ENCODE measurements at regions not wholly inside any gene's neighbourhood (a gene's known extent, or its start where the extent isn't known, plus 50 kb on each side); places are given as distances from the start of the nearest gene placed in this dataset.
"Not testable (repeated sequence)": the region's sequence is repeated elsewhere in the genome, so short reads cannot be mapped to it uniquely, and the experiment has no call there.

- no peak for DNase-seq
These were observed 462.8 kb upstream of the DPH6 start for GRCh38 chr15:36008719-36009118.

- no peak for DNase-seq
These were observed 478.2 kb upstream of the DPH6 start for GRCh38 chr15:36024031-36024688.

- DNase-seq = no peak
These were observed 480.8 kb upstream of the DPH6 start for GRCh38 chr15:36026627-36027283.

DNA sequence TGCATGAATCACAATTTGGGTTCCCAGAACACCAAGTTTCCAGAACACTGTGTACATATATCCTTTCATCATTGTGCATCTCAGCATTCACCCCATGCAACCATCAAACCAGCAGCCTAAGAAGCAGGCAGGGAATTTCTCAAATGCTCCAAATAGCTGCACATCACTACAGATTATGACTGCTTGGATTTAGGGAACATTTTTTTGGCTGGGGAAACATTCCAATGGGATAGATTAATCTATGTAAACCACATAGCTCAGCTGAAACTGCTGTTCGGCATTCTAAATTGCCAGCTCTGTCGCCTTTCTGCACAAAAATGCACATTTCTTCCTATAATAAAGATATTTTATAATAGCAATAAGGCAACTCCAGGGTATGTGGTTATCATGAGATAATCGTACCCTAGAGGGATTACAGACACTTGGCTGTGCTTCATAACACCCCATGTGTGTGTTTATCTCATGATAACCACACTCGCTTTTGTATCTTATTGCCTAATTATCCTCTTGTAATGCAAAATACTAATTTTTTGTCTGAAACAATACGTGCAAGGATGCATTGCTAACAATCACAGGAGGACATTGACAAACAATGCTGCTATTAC lies 483.7 kb upstream of the DPH6 start:
- no peak for DNase-seq

- DNase-seq = no peak
These were observed 494.1 kb upstream of the DPH6 start for GRCh38 chr15:36039996-36040572.

- not testable (repeated sequence) for DNase-seq
These were observed 501.2 kb upstream of the DPH6 start for GRCh38 chr15:36047018-36047716.

DNA sequence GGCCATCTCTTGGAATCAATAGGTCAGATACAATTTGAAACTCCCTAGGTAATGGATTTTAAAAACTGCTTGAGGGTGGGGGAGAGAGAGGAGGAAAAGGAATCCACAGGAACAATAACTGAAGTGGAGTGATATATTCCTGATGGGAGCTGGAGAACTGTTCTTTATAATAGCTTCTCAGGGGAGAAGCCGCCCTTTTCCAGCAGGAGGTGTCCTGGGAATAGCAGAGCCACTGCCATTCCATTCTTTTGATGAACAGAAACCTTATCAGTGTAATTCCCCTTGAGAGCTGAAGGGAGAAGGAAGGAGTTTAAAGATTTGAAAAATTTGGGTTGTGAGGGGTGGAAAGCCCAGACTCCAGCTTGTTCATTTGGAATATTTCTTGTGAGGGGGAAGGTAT lies 504.9 kb upstream of the DPH6 start:
- no peak for DNase-seq

DNA sequence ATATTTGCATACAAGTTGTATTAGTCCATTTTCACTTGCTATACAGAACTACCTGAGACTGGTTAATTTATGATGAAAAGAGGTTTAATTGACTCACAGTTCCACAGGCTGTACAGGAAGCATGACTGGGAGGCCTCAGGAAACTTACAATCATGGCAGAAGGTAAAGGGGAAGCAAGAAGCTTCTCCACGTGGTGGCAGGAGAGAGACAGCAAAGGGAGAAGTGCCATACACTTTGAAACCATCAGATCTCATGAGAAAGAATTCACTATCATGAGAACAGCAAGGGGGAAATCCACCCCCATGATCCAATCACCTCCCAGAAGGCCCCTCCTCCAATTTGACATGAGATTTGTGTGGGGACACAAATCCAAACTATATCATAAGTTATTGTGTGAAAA lies 506.7 kb upstream of the DPH6 start:
- not testable (repeated sequence) for DNase-seq

DNA sequence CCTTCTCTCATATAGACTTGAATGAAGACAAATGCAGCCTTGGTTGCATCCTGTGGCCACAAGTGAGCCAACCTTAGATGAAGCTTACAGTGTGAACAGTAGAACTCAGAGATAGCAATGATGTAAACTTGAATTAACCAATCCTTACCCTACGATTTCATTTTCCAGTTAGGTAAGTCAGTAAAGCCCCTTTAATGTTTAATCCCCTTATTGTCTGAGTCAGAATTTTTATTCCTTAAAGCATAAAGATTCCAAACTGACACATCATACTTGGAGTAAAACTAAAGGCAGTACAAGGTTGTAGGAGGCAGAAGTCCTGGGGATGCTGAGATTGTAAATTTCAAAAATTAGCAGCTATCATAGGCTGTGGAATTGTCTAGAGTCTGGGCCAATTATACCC lies 507.8 kb upstream of the DPH6 start:
- no peak for DNase-seq

- DNase-seq = no peak
These were observed 513.6 kb upstream of the DPH6 start for GRCh38 chr15:36059596-36059995.

DNA sequence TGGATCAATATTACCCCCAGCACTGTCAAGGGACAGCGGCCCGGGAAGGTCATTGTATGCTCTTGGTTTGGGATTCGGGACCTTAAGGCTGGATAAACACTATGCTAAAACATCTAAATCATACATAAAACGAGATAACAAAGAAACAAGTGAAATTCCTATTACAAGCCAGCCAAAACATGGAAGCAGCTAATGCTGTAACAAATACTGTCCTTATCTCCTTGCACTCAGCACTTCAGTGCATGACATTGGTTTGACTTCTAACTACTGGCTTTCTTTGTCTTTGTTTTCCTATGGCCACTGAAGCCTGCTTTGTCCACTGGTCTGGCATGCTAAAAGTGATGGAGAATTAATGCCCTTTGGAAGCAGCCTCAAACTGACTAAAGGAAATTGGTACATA lies 516.4 kb upstream of the DPH6 start:
- no peak for DNase-seq

DNA sequence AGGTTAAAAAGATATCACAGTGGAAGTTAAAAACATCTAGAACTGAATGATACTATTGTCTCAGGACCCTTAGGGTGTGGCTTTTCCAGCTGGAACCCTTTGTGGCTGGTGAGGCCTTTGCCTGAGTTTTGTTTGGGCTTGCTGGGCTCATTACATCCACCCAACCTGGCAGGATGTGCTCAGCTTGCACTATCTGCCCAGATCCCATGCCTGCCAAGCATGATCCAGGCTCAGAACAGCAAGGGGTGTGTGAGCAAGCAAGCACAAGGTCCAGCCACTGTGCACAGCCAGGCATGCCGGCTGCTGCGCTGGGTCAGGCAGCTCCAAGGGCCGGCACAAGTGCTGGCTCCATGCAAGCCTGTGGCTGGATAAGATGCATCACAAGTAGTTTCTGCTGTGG lies 512.7 kb upstream of the CDIN1 start:
- no peak for DNase-seq

- no peak for DNase-seq
These were observed 511.7 kb upstream of the CDIN1 start for GRCh38 chr15:36067483-36068274.

GRCh38 chr15:36075333-36075732 lies 504.1 kb upstream of the CDIN1 start:
- no peak for DNase-seq

- no peak for DNase-seq
These were observed 500.4 kb upstream of the CDIN1 start for GRCh38 chr15:36079021-36079420.

DNA sequence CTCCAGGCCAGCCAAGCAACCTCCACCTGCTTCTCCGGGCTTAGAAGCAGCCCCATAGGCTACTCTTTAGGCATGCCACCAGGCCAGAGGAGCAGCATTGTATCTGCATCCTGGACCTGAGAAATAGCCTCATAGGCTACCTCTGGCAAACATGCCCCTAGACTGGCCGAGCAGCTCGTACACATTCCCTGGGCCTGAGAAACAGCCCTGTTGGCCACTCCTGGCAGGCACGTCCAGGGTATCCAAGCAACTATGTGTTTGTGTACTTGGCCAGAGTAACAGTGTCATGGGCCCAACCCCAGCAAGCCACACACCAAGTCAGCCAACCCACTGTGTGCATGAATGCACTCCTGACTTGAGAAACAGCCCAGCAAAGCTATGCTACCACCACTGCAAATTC lies 498.7 kb upstream of the CDIN1 start:
- no peak for DNase-seq

DNA sequence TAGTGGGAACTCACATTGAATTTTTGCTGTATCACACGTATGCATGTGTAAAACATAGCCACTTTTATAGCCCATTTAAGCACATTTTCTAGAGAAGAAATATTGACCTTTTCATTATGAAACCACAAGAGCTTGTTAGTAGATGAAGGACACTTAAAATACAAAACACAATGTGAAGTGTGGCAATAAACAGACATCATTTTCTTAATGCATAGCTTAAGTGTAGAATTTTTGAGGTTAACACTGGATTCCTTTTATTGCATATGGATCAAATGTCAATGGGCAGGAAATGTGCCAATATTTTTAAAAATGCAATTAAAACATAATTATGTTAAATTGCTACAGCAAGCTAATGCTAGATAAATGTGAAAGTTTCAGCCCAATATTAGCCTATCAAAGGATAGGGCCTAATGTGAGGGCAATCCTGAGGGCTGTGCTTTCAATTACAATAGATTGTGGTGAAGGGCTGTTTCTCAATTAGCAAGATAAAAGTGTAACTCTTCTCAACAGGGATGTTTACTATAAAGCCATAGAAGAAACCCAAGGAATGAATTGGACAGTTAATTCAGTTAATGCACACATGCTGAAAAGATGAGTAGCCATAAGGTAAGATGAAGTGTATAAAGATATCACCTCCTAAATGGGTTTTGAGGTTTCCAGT lies 489.0 kb upstream of the CDIN1 start:
- no peak for DNase-seq

GRCh38 chr15:36106640-36107335 lies 472.6 kb upstream of the CDIN1 start:
- DNase-seq = no peak

DNA sequence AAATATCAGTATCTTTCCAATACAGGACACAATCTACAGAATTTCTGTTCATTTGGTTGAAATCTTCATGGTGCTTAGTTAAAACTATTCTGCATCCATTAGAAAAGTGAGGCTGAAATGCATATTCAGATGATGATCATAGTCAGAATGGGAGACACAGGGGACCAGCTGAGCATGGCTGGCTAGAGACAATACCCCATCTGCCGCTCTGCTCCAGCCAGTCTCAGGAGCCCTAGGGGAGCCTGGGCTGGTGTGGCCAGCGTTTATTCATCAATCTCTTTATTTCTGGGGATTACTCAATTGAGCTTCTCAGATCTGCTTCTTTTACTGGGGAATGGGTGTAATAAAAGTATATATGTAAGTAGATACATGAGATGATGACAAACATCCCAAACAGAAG lies 470.9 kb upstream of the CDIN1 start:
- DNase-seq = no peak

GRCh38 chr15:36109943-36110658 lies 469.3 kb upstream of the CDIN1 start:
- no peak for DNase-seq

- DNase-seq = no peak
These were observed 468.8 kb upstream of the CDIN1 start for GRCh38 chr15:36110659-36110993.

All from NCI-H2107 (cell line).